ENCODE measurements at regions not wholly inside any gene's neighbourhood (a gene's known extent, or its start where the extent isn't known, plus 50 kb on each side); places are given as distances from the start of the nearest gene placed in this dataset.

DNA sequence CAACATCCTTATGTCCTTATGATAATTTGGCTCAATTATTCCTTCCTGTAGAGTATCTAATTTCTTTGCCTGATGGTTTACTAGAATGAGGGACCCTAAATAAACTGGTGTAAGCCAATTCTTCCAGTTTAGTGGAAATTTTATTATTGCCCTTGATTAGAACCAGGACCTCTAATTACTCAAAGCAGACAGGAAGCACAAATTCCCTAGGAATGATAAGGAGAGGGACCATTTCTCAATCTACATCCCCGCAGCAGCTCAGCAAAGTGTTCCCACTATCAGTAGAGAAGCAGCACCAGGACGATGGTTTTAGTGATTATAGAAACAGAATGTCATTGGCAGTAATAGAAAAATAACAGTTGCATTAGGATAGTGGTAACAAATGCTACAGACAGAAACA, 97.1 kb downstream of the PLPPR4 start:
- no peaks in the 10 kb centered on the region for H3K4me1 ChIP-seq
- TF ChIP-seq EP300 (IDR thresholded peaks at IDR 0.05) (no peak), POLR2AphosphoS5 (IDR thresholded peaks at IDR 0.05) (no peak), POLR2A (IDR thresholded peaks at IDR 0.05) (no peak)
- TF ChIP-seq, protein P1, sequence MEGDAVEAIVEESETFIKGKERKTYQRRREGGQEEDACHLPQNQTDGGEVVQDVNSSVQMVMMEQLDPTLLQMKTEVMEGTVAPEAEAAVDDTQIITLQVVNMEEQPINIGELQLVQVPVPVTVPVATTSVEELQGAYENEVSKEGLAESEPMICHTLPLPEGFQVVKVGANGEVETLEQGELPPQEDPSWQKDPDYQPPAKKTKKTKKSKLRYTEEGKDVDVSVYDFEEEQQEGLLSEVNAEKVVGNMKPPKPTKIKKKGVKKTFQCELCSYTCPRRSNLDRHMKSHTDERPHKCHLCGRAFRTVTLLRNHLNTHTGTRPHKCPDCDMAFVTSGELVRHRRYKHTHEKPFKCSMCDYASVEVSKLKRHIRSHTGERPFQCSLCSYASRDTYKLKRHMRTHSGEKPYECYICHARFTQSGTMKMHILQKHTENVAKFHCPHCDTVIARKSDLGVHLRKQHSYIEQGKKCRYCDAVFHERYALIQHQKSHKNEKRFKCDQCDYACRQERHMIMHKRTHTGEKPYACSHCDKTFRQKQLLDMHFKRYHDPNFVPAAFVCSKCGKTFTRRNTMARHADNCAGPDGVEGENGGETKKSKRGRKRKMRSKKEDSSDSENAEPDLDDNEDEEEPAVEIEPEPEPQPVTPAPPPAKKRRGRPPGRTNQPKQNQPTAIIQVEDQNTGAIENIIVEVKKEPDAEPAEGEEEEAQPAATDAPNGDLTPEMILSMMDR (IDR thresholded peaks at IDR 0.05): no peak
- H3K36me3 ChIP-seq: no peaks in the 10 kb centered on the region
- DNase-seq: no peak
- no peak overlapping the region for H3K4me3 ChIP-seq
- H3K9me3 ChIP-seq: no peaks in the 10 kb centered on the region
- WGBS, 2 donors: 85 to 87% methylated on average over 2 of the region's 2 CpGs
- no peak overlapping the region for H3K27ac ChIP-seq
- H3K27me3 ChIP-seq: no peaks in the 10 kb centered on the region
- no peak for ATAC-seq (ENCODE audit: low FRiP score in 2 of 2)

DNA sequence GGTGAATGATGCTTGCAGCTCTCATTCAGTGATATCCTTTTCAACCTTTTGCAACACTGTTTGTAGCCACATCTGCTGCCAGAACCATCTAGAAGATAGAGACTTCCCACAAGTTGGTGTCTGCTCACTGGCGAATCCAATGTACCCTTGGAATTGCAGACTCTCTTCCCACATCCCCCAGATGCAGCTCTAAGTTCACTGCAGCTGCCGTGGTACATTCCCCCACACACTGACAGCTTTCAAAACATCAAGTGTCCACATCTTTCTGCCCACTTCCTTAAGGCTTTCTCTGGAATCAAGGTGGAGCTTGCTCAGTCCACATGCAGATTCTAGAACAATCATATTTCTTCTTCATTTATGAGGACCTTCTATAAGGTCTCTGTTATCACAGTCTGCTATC, 99.2 kb downstream of the PLPPR4 start:
- Histone ChIP-seq H3K27me3 (no peaks in the 10 kb centered on the region), H3K9me3 (no peaks in the 10 kb centered on the region), H3K27ac (no peak overlapping the region), H3K36me3 (no peaks in the 10 kb centered on the region), H3K4me1 (no peaks in the 10 kb centered on the region), H3K4me3 (no peak overlapping the region)
- 60 to 61% methylated on average over 2 of the region's 2 CpGs for WGBS, 2 donors
- ATAC-seq (ENCODE audit: low FRiP score in 2 of 2) (no peak), DNase-seq (no peak)
- TF ChIP-seq EP300 (IDR thresholded peaks at IDR 0.05): no peak
- TF ChIP-seq POLR2A (IDR thresholded peaks at IDR 0.05): no peak
- TF ChIP-seq, protein P1 (IDR thresholded peaks at IDR 0.05): no peak
- no peak for TF ChIP-seq POLR2AphosphoS5 (IDR thresholded peaks at IDR 0.05)

DNA sequence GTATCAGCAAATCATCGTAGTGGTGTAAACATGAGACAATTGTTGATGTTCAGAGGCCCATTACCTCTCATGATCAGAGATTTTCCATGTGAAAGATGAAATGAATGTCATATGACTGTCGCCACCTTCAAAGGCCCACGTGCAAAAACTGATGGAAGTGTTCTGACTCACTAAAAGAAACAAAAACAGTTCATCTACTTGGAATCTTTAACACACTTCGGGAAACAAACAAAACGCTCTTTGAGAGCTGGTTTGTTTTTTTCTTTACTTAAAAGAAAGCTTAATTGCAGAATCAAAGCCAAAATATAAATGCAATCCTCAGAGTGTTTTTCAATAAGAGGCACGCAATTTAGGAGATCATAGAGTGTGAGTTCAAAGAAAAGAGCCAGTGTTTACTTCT, 100.8 kb downstream of the PLPPR4 start:
- no peak for ATAC-seq (ENCODE audit: low FRiP score in 2 of 2)
- no peak for DNase-seq
- no peaks in the 10 kb centered on the region for H3K27me3 ChIP-seq
- no peaks in the 10 kb centered on the region for H3K36me3 ChIP-seq
- H3K9me3 ChIP-seq: no peaks in the 10 kb centered on the region
- 59 to 62% methylated on average over 6 of the region's 6 CpGs for WGBS, 2 donors
- no peak for TF ChIP-seq EP300 (IDR thresholded peaks at IDR 0.05)
- TF ChIP-seq POLR2AphosphoS5 (IDR thresholded peaks at IDR 0.05): no peak
- TF ChIP-seq, protein P1 (IDR thresholded peaks at IDR 0.05): no peak
- no peak for TF ChIP-seq POLR2A (IDR thresholded peaks at IDR 0.05)
- H3K4me1 ChIP-seq: no peaks in the 10 kb centered on the region
- H3K27ac ChIP-seq: no peak overlapping the region
- no peak overlapping the region for H3K4me3 ChIP-seq

DNA sequence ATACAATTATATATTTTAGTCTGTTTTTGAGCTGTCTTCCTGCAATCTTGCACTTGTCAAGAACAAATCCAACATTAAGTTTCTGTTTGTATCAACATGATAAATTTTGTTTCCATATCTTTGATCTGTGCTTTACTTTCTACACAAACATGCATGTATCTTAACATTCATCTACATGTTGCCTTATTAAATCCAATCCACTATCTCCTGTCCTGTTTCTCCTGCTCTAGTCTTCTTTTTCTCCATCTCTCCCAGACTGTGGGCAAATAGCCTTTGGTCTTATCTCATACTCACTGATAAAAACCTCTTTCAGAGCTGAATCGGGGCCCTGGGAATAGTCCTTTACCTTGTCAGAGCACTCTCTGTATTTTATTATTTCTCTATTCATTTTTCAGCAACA, 101.3 kb downstream of the PLPPR4 start:
- DNase-seq: no peak
- Histone ChIP-seq H3K27me3 (no peaks in the 10 kb centered on the region), H3K27ac (no peak overlapping the region), H3K4me1 (no peaks in the 10 kb centered on the region), H3K4me3 (no peak overlapping the region), H3K9me3 (no peaks in the 10 kb centered on the region), H3K36me3 (no peaks in the 10 kb centered on the region)
- no peak for ATAC-seq (ENCODE audit: low FRiP score in 2 of 2)
- WGBS, 2 donors: 51 to 60% methylated on average over 1 of the region's 1 CpG
- TF ChIP-seq POLR2AphosphoS5 (IDR thresholded peaks at IDR 0.05): no peak
- no peak for TF ChIP-seq EP300 (IDR thresholded peaks at IDR 0.05)
- TF ChIP-seq POLR2A (IDR thresholded peaks at IDR 0.05): no peak
- TF ChIP-seq, protein P1 (IDR thresholded peaks at IDR 0.05): no peak

DNA sequence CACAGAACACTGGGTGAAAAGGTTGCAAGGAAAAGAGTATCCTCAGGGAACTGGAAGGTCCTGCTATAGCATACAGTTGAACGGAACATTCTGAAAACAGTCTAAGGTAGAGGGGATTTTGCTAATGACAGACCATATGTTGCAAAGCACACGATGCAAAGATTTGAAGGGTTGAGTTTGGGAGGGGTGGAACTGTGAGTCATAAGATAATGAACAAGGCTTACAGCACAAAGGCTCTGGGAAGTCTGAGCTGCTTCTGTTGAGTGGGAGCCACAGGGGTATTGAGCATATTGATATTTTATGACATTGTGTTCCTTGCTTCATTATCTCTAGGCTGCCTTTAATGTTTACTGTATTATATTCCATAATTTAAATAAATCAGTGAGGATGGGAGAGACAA, 104.9 kb downstream of the PLPPR4 start:
- DNase-seq: no peak
- Histone ChIP-seq H3K4me1 (no peaks in the 10 kb centered on the region), H3K4me3 (no peak overlapping the region), H3K36me3 (no peaks in the 10 kb centered on the region), H3K27ac (no peak overlapping the region), H3K9me3 (no peaks in the 10 kb centered on the region), H3K27me3 (no peaks in the 10 kb centered on the region)
- ATAC-seq (ENCODE audit: low FRiP score in 2 of 2): no peak
- WGBS, 2 donors: 61 to 65% methylated on average over 1 to 2 of the region's 2 CpGs
- TF ChIP-seq EP300 (IDR thresholded peaks at IDR 0.05) (no peak), POLR2AphosphoS5 (IDR thresholded peaks at IDR 0.05) (no peak), POLR2A (IDR thresholded peaks at IDR 0.05) (no peak)
- TF ChIP-seq, protein P1 (IDR thresholded peaks at IDR 0.05): no peak
